ENCODE measurements at regions not wholly inside any gene's neighbourhood (a gene's known extent, or its start where the extent isn't known, plus 50 kb on each side); places are given as distances from the start of the nearest gene placed in this dataset.

- TF ChIP-seq POLR2AphosphoS5 (IDR thresholded peaks at IDR 0.05) (no peak), CTCF (IDR thresholded peaks at IDR 0.05) (no peak), POLR2A (IDR thresholded peaks at IDR 0.05) (no peak), EP300 (IDR thresholded peaks at IDR 0.05) (no peak)
Observed at GRCh38 chr4:30616942-30617646, 103.1 kb upstream of the PCDH7 start.
